Stimulated activated CD4-positive, alpha-beta T cell treated with anti-CD3 and anti-CD28 coated beads, Interleukin-4, amount 100 ng/mL, for 1 hour (primary cell): ENCODE measurements at regions not wholly inside any gene's neighbourhood (a gene's known extent, or its start where the extent isn't known, plus 50 kb on each side); places are given as distances from the start of the nearest gene placed in this dataset.

Experiments used
- DNase-seq: peaks from one replicate; pipeline ENCODE4 v3.0.0-alpha.2; 2020

DNA sequence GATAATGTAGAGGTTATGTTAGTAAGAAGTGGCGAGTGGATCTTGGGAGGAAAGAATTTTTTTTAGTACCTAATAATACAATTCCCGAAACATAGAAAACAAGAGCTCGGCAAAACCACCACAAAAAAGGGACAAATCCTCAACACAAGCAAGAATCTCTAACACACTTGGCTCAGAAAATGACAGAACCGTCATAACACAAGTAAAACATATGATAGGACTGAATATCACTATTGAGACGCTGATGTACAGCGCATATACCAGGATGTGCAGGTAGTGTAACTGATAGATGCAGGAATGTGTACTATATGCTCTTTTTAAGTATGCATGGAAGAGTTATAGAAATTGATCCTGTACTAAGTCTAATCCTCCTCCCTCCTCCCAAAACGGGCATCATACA, 564.5 kb downstream of the BCL11B start:
- no peak for DNase-seq

DNA sequence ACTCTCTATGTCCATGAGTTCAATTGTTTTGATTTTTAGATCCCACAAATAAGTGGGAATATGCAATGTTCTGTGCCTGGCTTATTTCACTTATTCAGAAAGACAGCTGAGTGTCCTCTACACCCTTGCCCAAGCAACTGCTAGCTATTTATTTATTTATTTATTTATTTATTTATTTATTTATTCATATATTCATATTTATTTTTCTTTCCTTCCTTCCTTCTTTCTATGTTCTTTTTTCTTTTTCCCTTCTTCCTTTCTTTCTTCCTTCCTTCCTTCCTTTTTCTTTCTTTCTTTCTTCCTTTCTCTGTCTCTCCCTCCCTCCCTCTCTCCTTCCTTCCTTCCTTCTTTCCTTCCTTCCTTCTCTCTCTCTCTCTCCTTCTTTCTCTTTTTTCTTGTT, 563.4 kb downstream of the BCL11B start:
- no peak for DNase-seq

DNA sequence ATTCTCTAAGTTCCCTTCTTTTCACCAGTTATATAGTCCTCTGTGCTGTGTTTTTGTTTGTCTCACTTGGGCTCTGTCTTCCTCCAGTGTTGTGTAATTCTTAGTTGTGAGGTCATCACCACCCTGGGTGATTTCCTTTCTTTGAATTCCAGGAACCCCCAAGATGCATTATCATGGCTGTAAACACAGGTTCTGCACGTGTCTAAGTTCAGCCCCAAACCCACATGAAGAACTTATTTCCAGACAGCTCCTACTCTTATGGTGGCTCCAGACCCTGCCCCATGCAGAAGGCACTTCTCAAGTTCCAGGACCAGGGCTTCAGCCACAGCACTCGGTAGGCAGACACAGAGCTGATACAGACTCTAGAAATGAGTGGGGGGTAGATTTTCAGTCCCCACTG, 560.5 kb downstream of the BCL11B start:
- no peak for DNase-seq

DNA sequence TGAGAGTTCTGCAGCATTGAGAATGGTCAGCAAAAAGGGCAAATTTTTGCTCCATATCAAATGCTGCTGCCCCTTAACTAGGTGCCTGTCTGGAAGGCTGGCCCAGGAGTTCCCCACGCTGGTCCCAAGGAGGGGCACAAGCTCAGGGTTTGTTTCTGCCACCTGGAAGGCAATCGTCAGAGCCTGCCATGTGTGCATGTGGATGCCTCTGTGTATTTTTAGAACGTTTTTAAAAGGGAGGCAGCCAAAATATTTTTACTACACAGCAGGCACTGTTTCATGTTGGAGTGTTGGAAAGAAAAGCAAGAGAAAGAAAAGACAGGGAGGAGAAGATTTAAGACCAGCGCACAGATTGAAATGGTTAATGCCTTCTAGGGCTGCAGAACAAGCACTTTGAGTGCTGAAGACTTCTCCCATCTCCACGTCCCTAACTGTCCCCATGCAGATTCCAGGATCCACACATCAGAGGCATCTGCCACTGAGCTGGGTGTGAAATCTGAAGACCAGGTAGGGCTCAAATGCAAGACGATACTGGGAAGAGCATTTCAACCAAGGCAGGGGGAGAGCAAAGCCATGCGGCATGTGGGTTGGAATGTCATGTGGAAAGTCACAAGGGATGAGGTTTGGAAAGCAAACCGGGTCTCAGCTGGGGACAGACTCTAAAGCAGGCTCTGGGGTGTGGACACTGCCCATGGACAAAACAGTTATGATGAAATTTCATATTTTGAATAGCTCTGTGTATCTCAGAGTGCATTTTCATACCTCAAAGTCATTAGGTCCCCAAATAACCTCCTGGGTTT, 557.2 kb downstream of the BCL11B start:
- DNase-seq: no peak

DNA sequence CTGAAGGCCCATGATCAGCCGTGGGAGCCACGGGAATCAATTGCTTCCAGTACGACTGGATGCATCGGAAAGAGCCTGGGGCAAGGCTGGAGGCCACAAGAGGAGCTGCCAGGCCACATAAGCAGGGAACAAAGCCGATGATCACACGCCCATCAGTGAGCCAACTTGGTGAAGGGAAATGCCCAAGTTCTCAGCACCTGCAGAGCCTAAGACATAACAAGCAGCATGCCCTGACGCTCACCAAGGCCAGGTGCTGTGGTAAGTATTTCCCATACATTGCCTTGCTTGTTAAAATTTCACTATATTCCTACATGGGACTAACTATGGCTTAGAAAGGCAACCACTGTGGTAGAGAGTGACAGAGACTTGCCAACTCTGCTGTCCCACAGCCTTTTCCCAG, 555.9 kb downstream of the BCL11B start:
- DNase-seq: no peak

DNA sequence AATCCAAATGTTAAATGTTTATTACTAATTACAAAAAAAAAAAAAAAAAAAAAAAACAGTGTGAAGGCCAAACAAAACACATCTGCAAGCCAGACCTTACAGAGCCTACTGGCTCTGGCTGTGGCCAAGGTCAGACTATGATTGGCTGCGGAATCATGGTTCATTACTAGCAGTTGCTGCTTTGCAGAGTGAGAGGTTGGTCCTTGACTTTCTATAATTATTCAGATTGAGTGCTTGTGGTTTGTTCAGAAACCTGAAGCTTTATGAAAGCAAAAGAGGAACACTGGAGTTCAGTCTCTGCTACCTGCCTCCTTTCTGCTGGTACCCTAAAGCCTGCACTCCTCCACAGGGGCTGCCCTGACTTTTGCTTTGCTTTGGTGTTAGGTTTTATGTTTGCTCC, 550.9 kb downstream of the BCL11B start:
- no peak for DNase-seq

DNA sequence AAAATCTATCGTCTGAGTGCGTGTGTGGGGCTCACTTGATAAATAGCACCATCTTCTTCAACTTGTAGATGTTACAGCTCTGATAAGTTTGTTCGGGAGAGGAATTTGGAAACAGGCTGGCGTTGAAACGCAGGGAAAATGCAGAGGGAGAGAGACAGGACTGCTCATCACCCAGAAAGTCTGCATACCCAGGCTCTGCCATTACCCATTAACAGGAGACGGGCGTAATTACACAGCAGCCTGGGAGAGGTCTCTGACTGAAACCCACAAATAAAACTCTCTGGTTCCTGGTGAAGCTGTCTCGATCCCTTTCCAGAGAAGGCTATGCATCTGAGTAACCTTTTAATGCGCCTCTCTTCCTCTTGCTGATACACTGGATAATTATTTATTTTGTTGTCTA, 547.3 kb downstream of the BCL11B start:
- DNase-seq: no peak

DNA sequence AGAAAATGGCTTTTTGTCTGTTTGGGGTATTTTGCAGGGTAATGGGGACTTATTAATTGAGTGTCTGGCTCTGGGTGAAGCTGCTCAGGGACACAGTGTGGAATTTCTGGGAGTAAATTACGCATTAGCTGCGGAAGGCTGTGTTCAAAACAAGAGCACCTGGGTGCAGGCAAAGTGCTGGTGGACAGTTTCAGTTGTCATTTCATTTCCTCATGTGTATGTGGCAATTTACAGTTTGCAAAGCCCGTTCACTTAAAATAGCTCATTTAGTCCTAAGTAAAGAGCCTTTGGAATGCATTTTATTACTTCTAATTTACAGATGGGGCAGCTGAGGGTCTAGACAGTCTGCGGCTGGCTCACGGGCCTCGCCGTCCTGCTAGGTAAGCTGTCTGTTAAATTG, 546.8 kb downstream of the BCL11B start:
- DNase-seq: no peak

DNA sequence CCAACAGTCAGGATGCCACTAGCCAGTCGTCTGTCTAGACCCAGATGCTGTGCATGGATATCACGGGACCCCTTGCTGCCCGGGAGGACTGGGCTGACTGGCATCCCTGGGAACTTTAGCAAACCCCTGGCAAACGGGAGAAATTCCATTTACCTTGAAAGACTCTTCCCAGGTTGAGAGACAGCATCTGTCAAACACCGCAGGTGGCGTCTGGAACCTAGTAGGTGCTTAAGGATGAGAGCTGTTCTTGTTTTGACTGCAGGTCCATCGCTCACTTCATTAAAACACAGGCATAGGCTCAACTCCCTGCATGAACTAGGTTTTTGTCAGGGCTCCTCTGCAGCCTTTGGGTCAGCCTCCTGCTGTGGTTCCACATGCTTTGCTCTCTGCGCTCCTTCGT, 546.3 kb downstream of the BCL11B start:
- no peak for DNase-seq

DNA sequence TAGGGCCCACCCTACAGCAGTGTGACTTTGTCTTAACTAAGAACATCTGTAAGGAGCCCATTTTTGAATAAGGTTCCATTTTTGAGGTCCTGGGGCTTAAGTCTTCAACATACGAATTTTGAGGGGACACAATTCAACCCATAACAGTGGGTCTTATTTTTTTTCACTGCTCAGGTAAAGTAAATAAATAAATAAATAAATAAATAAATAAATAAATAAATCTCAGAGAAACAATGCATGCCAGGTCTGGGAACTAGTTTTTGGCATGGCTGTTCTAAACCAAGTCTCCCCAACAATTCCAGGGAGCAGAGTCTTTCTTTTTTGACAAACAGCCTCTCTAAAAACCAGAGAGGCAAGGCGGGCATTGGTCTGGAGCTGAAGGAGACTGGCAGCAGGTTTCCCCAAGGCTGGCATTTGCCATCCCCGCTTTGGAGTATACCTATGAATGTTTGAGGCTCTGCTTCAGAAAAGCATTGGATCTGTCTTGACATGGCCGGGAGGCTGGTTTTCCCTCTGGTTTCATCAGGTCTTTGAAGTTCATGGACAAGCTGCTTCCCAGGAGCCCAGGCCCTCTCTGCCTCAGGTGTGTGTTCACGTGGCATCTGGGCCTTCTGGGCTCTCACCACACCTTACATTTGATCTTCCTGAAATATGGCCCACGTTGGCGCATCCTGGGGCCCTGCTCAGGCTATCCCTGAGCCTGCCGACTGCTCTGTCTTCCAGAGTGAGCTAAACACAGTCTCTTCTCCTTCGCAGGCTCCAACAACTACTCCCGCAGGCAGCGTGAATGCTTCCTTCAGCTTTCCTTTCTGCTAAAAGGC, 545.2 kb downstream of the BCL11B start:
- DNase-seq: no peak

DNA sequence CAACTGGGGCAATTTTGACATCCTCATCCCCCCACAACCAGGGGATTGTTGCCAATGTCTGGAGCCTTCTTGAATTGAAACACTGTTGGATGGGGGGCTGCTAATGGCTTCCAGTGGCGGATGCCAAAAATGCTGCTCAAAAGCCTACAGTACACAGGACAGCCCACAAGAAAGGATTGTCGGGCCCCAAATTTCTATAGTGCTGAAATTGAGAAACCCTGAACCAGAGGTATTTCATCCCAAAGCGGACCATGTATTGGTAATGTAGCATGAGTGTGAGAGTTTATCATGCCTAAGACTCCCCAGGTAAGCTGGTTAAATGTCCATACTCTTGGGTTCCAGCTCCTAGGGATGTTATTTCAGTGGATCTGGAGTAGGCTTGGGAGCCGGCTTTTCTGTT, 544.0 kb downstream of the BCL11B start:
- no peak for DNase-seq

DNA sequence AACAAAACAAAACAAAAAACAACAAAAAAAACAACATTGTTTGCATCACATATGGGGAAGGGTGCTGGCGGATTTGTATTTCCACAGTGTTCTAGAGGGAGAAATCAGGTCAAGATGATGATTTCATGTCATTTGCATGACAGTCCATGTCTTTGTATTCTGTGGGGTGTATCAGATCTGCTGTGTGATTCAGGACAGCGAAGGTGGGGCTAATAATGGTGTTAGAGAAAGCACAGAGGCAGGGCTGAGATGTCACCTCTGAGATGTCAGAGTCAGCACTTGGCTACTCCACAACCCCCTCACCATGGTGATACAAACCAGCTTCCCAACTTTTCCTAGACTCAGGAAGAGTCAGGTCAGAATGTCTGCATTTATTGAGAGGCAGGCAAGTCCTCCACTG, 543.2 kb downstream of the BCL11B start:
- no peak for DNase-seq

DNA sequence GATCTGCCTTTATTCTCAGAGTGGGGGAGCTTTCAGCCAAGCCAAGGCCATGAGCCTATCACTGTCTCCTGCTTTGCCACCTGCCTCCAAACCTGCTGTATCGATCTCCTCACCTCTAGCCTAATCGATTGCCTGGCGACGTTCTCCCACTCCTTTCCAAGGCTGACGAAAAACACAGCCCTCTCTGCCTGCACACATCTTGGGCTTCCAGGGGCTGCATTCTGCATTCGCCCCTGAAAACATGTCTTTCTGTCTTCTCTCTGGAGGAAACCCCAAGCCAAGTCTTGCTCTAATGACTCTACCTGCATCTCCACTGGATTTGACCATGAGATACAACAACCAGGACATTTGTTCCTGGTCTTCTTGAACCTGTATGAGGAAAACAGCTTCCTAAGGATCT, 540.7 kb downstream of the BCL11B start:
- no peak for DNase-seq

DNA sequence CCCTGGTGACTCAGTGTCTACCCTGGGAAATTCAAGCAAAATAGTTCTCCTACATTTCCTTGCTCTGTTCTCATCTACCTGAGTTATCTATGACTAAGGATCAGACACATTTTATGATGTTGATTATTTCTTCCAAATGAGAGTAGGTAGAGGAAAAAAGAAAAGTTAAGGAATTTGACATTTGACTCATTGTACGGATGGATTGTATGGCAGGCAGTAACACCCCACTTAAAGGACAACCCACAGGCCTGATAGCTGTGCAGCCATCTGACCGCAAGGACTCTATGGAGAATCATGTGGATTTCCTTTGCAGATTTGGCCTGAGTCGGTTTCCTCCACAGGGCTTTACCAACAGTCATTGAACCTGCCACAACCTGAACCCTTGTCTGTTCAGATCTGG, 540.3 kb downstream of the BCL11B start:
- no peak for DNase-seq

DNA sequence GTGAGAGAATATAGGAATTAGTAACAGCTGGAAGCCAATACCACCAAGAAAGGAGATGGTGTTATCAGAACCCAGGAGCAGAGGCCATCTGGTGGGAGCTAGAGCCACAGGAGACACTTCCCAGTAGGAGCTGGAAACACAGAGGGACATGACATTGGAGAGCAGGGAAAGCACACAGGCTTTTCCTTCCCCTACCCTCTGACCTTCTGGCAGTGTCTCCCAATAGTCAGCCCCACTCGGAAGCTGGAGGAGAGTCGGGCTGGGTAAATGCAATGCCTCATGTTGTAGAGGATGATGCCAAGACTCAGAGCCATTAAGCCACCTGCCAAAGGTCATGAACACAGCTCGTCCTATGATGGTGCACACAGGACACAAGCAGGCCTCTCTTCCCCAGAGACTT, 538.5 kb downstream of the BCL11B start:
- DNase-seq: no peak

DNA sequence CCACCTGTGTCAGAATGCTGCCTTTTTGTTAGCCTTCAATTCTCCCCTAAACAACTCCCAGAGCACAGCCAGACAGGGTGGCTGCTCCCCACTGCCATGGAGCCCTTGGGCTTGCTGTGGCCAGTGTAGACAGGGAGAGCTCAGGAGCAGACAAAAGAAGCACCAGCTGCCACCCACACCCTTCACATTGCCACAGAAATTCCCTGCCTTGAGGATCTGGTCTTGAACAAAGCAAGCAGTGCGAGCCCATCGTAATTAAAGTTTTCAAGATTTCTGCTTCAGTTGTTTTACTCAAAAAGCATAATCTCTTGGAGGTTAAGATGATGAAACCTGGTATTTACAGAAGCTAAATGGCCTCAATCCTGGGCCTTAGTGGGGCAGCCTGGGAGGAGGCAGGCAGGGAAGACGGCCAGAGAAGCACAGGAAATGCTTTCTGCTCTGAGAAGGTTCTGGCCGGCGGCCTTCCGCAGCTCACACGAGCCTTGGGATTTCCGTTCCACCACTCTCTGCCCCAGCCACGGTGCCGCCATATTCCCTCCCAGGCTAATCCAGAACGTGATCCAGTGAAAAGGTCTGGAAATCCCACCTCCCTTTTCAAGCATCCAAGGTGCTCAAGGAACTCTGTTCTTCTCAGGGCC, 535.2 kb downstream of the BCL11B start:
- DNase-seq: no peak

DNA sequence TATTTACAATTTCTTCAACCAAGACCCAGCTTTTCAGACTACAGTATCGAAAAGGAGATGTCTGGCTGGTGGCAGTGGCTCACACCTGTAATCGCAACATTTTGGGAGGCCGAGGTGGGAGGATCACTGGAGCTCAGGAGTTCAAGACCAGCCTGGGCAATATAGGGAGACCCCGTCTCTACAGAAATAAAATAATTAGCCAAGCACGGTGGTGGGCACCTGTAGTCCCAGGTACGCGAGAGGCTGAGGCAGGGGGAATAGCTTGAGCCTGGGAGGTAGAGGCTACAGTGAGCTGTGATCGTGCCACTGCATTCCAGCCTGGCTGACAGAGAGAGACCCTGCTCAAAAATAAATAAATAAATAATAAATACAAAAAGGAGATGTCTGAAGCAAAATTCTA, 530.5 kb downstream of the BCL11B start:
- no peak for DNase-seq

DNA sequence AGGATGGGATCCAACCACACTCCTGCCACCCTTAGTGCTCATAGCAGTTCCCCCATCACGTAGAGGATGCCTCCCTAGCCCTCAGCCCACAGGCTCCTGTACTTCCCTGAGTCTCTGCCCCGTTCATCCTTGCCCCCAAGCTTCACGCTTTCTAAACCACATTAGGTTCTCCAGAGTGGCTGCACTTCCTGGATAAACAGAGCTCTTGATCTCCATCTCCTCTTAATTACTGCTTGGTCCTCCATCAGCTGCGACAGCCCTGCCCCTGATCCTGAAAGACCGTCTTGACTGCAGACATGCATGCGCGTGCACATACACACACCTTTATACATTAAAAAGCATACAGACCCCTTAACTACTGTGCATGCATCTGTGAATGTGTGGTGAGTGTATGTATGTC, 530.0 kb downstream of the BCL11B start:
- no peak for DNase-seq

DNA sequence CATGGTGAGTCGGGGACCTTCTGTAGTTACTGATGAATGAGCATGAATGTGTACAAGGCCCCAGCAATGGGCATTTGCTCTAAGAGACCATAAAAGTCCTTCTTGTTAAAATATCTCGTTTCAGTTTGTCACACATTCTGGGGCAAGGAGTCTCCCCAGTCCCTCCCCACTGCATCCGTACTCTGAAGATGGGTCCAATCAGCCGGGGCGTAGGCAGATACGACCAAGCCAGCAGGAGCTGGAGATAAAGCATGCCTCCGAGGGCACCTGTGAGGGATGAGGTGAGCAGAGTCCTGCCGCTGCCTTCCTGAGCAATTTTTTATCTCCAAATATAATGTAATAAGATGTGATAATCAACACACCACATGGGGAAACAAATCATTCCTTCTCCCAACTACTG, 528.5 kb downstream of the BCL11B start:
- no peak for DNase-seq

DNA sequence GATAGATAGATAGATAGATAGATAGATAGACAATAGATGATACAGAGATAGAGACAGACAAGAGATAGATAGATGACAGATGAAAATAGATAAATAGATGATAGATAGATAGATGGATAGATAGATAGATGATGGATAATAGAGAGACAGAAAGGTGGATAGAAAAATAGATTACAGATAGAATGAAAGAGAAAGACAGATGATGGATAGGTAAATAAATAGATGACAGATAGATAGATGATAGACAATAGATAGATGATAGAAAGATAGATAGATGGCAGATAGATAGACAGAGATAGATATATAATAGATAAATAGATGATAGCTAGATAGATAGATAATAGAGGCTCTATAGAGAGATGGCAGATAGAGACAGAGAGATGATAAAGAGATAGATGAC, 523.0 kb downstream of the BCL11B start:
- no peak for DNase-seq

DNA sequence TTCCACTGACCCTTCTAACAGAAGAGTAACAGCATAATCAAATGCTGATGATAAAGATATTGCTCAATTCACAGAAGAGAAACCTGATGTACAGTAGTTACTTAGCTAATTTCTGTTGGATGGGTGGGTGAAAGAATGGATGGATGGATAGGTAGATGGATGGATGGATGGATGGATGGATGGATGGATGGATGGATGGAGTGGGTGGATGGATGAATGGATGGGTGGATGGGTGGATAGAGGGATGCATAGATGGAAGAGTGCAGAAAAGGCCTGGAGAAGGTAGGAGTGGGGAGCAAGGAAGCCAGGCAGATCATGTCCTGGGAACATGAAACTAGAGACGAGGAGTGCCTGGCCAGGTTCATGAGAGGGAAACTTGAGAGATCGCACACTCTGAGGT, 520.9 kb downstream of the BCL11B start:
- no peak for DNase-seq

DNA sequence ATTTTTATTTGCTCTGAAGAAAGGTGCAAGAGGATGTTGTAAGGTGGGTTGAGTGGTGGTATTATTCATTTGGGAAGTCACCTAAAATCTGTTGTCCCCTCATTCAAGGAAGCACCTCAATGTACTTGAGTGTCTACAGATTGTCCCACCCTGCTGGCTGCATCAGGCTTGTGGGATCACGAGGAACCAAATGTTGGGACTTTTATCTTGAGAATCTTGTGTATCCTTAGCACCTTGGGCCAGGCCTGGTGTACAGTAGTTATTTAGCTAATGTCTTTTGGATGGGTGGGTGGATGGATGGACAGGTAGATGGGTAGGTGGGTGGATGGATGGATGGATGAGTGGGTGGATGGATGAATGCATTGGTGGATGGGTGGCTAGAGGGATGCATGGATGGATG, 519.3 kb downstream of the BCL11B start:
- DNase-seq: no peak

DNA sequence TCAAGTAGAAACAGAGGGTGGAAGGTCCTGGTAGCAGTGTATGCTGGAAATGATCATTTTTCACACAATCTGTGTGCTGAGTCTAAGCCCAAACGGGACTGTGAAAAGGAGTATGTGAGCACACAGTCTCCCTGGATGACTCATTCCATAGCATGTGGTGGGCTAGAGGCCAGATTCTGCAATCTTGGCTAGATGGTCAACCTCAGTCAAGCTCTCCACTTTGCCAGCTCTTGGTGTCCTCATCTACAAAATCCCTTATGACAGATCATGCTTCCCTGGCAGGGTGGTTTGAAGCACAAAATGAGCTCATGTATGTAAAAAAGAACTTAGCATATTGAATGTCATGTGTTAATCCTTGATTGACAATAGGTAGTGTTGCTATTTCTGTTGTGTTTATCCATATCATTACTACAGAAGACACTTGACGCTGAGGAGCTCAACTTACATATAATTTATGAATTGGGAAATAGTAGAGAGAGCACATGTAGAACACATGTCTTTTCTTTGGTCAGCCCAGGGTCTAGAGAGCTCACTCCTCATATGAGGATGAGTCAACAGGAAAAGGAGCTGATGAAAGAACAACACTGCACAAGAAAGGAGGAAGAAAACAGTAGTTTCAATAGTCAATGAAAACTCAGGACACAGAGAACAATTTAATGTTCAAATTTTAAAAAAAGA, 517.5 kb downstream of the BCL11B start:
- no peak for DNase-seq

DNA sequence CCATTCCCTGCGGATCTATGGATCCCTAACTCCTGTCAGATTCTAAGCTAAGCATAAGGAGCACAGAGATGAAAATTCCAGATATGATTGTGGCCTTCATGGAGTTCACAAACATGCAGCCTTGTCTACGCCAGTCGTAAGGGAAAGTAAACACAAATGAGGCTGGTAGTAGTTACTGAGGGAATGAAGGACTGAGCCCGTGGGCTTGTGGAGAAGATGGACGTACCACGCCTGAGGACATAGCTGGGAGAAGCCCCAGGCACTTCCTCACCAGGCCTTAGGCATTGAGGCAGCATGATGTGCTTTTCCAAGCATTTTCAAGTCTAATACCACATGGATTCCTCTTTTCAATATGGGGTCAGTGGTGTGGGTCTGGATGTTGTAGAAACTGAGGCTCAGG, 515.2 kb downstream of the BCL11B start:
- DNase-seq: no peak
